CD14-positive monocyte (primary cell): ENCODE measurements at regions not wholly inside any gene's neighbourhood (a gene's known extent, or its start where the extent isn't known, plus 50 kb on each side); places are given as distances from the start of the nearest gene placed in this dataset.

ENCODE experiments used
- DNase-seq, 3 donors: peaks; one replicate each; pipeline ENCODE4 v3.0.0-alpha.2; 2011 to 2022
- H2AFZ ChIP-seq: 2 replicates; pipeline ENCODE4 v1.6.0; 2012; ENCODE audit warnings: mild to moderate bottlenecking, low read depth, low read length, inconsistent platforms; ENCODE audit not compliant: insufficient read depth, poor library complexity, severe bottlenecking
- H3K27ac ChIP-seq, 2 donors: 1 replicate in 1 of 2; 2 replicates in 1 of 2; pipeline ENCODE4 v1.5.1; 2012 to 2013; ENCODE audit warnings: low read length in 2 of 2, control low read depth in 1 of 2, inconsistent platforms in 1 of 2, low read depth in 1 of 2, mild to moderate bottlenecking in 1 of 2
- H3K27me3 ChIP-seq, 2 donors: one replicate each; pipeline versions ENCODE4 v1.6.0 to v1.6.1; 2011 to 2013; ENCODE audit warnings: low read length in 2 of 2; ENCODE audit not compliant: control insufficient read depth in 2 of 2, insufficient read depth in 2 of 2
- H3K36me3 ChIP-seq, 2 donors: replicated peaks in 1 of 2; 1 replicate in 1 of 2; 2 replicates in 1 of 2; pipeline versions ENCODE4 v1.5.1 to v1.6.1; 2012 to 2013; ENCODE audit warnings: low read length in 2 of 2, control low read depth in 1 of 2, inconsistent platforms in 1 of 2, mild to moderate bottlenecking in 1 of 2; ENCODE audit not compliant: insufficient read depth in 2 of 2, control insufficient read depth in 1 of 2
- H3K4me1 ChIP-seq, 2 donors: 1 replicate in 1 of 2; 2 replicates in 1 of 2; pipeline versions ENCODE4 v1.5.1 to v1.6.1; 2012 to 2013; ENCODE audit warnings: low read length in 2 of 2, control low read depth in 1 of 2, inconsistent platforms in 1 of 2, mild to moderate bottlenecking in 1 of 2, moderate library complexity in 1 of 2; ENCODE audit not compliant: insufficient read depth in 2 of 2, control insufficient read depth in 1 of 2
- H3K4me2 ChIP-seq: replicated peaks from 2 replicates; pipeline ENCODE3; 2012; ENCODE audit warnings: low read length, moderate library complexity, mild to moderate bottlenecking; ENCODE audit not compliant: poor library complexity, severe bottlenecking; ENCODE audit errors: extremely low read depth
- H3K4me3 ChIP-seq, 3 experiments: fragments of 200-600 bp in 1 of 3; sonication (generic) in 1 of 3; replicated peaks in 1 of 3; 1 replicate in 2 of 3; 2 replicates in 1 of 3; pipeline ENCODE4 v1.5.1; 2011 to 2013; ENCODE audit warnings: low read length in 3 of 3, mild to moderate bottlenecking in 3 of 3, control low read depth in 2 of 3, low read depth in 2 of 3, inconsistent platforms in 1 of 3, moderate library complexity in 1 of 3
- H3K79me2 ChIP-seq: 2 replicates; pipeline ENCODE4 v1.6.0; 2012; ENCODE audit warnings: mild to moderate bottlenecking, control low read depth, inconsistent platforms, low read length, moderate library complexity; ENCODE audit not compliant: insufficient read depth
- H3K9ac ChIP-seq: 2 replicates; pipeline ENCODE4 v1.6.0; 2017; ENCODE audit warnings: low read length, mild to moderate bottlenecking; ENCODE audit not compliant: insufficient read depth, poor library complexity, severe bottlenecking
- H3K9me3 ChIP-seq, 2 donors: replicated peaks in 1 of 2; 1 replicate in 1 of 2; 2 replicates in 1 of 2; pipeline versions ENCODE4 v1.5.1 to v1.6.1; 2012 to 2013; ENCODE audit warnings: low read length in 2 of 2, control low read depth in 1 of 2; ENCODE audit not compliant: control insufficient read depth in 1 of 2, insufficient read depth in 1 of 2
- H4K20me1 ChIP-seq: 2 replicates; pipeline ENCODE4 v1.6.0; 2012; ENCODE audit warnings: mild to moderate bottlenecking, low read length, control low read depth, moderate library complexity; ENCODE audit not compliant: insufficient read depth
- H3K27ac Mint-ChIP-seq, 7 donors: one replicate each; pipeline ENCODE4 v1.8.0; 2020; ENCODE audit warnings: mild to moderate bottlenecking in 7 of 7, mixed read lengths in 7 of 7, moderate library complexity in 6 of 7, inconsistent platforms in 2 of 7
- H3K27me3 Mint-ChIP-seq, 3 donors: one replicate each; pipeline ENCODE4 v1.8.0; 2021 to 2022; ENCODE audit warnings: low read depth in 3 of 3, mild to moderate bottlenecking in 3 of 3, mixed read lengths in 3 of 3, moderate library complexity in 3 of 3, inconsistent platforms in 1 of 3
- H3K36me3 Mint-ChIP-seq, 2 donors: one replicate each; pipeline ENCODE4 v1.8.0; 2020; ENCODE audit warnings: mixed read lengths in 2 of 2, inconsistent platforms in 1 of 2, mild to moderate bottlenecking in 1 of 2
- H3K4me1 Mint-ChIP-seq: one replicate; pipeline ENCODE4 v1.8.0; 2020; ENCODE audit warnings: mild to moderate bottlenecking, mixed read lengths
- H3K4me3 Mint-ChIP-seq, 2 donors: one replicate each; pipeline ENCODE4 v1.8.0; 2020; ENCODE audit warnings: mild to moderate bottlenecking in 2 of 2, mixed read lengths in 2 of 2, moderate library complexity in 1 of 2
- H3K9me3 Mint-ChIP-seq, 7 donors: one replicate each; pipeline ENCODE4 v1.8.0; 2020 to 2022; ENCODE audit warnings: mixed read lengths in 7 of 7, mild to moderate bottlenecking in 6 of 7, moderate library complexity in 6 of 7, inconsistent platforms in 2 of 7
- CTCF ChIP-seq: fragments of 200-600 bp; IDR thresholded peaks from one replicate; pipeline ENCODE4 v1.8.0; 2022; ENCODE audit warnings: antibody characterized with exemption, mild to moderate bottlenecking
- WGBS: methylation state at CpG from one replicate; pipeline ENCODE4 v1.1.5; 2013; ENCODE audit warnings: missing lambda C conversion rate; ENCODE audit not compliant: insufficient coverage; 5-methylcytosine and 5-hydroxymethylcytosine counted together
- intact Hi-C, 2 donors: fragments of 100-400 bp; cut with micrococcal nuclease; formaldehyde crosslinking; loops; one replicate each; pipeline versions ENCODE4 v1.15.0 to v1.15.1; 2023

- Histone ChIP-seq H3K27me3 (no peaks in the 10 kb centered on the region), H4K20me1 (no peaks in the 10 kb centered on the region), H3K4me1 (no peaks in the 10 kb centered on the region), H3K9ac (no peak overlapping the region), H3K27ac (no peak overlapping the region), H3K9me3 (no peaks in the 10 kb centered on the region), H3K4me2 (no peak overlapping the region), H3K4me3 (no peak overlapping the region), H3K36me3 (no peaks in the 10 kb centered on the region), H3K79me2 (no peaks in the 10 kb centered on the region), H2AFZ (no peak overlapping the region)
- intact Hi-C loops = no loop called here
- no peak overlapping the region for H3K4me3 Mint-ChIP-seq
- H3K27ac Mint-ChIP-seq = no peak overlapping the region
- TF ChIP-seq CTCF = no peak
- H3K9me3 Mint-ChIP-seq = no peaks in the 10 kb centered on the region
- no peaks in the 10 kb centered on the region for H3K4me1 Mint-ChIP-seq
- H3K36me3 Mint-ChIP-seq = no peaks in the 10 kb centered on the region
- no peak for DNase-seq
- WGBS = no CpG with 5 or more reads among the region's 2 CpGs
- H3K27me3 Mint-ChIP-seq = no peaks in the 10 kb centered on the region
Observed at GRCh38 chr17:53942898-53943297, 120.2 kb downstream of the KIF2B start.

- Histone ChIP-seq H3K27ac (no peak overlapping the region), H3K4me2 (no peak overlapping the region), H3K79me2 (no peaks in the 10 kb centered on the region), H3K9me3 (peaks cover 10 to 17% of the 10 kb centered on the region in 2 donors), H3K4me1 (no peaks in the 10 kb centered on the region), H2AFZ (no peak overlapping the region), H3K9ac (no peak overlapping the region), H3K4me3 (no peak overlapping the region), H3K27me3 (no peaks in the 10 kb centered on the region), H4K20me1 (no peaks in the 10 kb centered on the region), H3K36me3 (no peaks in the 10 kb centered on the region)
- Mint-ChIP-seq H3K9me3 (peaks cover 3 to 14% (median 9%) of the 10 kb centered on the region in 7 donors), H3K4me3 (no peak overlapping the region), H3K27me3 (peaks cover 0 to 1% (median 0%) of the 10 kb centered on the region in 3 donors), H3K4me1 (no peaks in the 10 kb centered on the region), H3K36me3 (no peaks in the 10 kb centered on the region), H3K27ac (no peak overlapping the region)
- intact Hi-C loops = no loop called here
- WGBS = no CpG with 5 or more reads among the region's 1 CpG
- TF ChIP-seq CTCF = no peak
- no peak for DNase-seq
Observed at GRCh38 chr17:53948323-53948722, 125.6 kb downstream of the KIF2B start.
